ENCODE measurements at regions not wholly inside any gene's neighbourhood (a gene's known extent, or its start where the extent isn't known, plus 50 kb on each side); places are given as distances from the start of the nearest gene placed in this dataset.

GRCh38 chr4:137661693-137662092, 129.4 kb upstream of the PCDH18 start:
- no peak for DNase-seq
- Histone ChIP-seq H3K9me2 (no peaks in the 10 kb centered on the region), H3K36me3 (replicated peaks in 1 of 2; ENCODE audit: control insufficient read depth in 1 of 2, insufficient read depth in 2 of 2, low read length in 1 of 2) (no peaks in the 10 kb centered on the region), H3K9me3 (no peaks in the 10 kb centered on the region), H3K27ac (ENCODE audit: low read depth in 2 of 2, low read length in 1 of 2) (no peak overlapping the region; a peak in 1 of 4 replicates), H4K20me1 (ENCODE audit: insufficient read depth) (no peaks in the 10 kb centered on the region), H3K9ac (no peak overlapping the region), H3K4me3 (ENCODE audit: low read depth in 2 of 2, low read length in 1 of 2) (no peak overlapping the region), H3K27me3 (ENCODE audit: insufficient read depth) (no peaks in the 10 kb centered on the region), H3F3A (replicated peaks; ENCODE audit: insufficient read depth) (peaks cover 47% of the 10 kb centered on the region), H3K4me2 (no peak overlapping the region), H3K4me1 (ENCODE audit: control insufficient read depth in 1 of 2, insufficient read depth in 2 of 2, low read depth in 1 of 2, low read length in 1 of 2) (peaks cover 8 to 24% of the 10 kb centered on the region in 2 experiments), H3K79me2 (ENCODE audit: insufficient read depth) (no peaks in the 10 kb centered on the region), H2AFZ (ENCODE audit: low read depth) (no peak overlapping the region)
- 100% methylated on average over 2 of the region's 2 CpGs for WGBS (ENCODE audit: low lambda C conversion rate)
- ChIA-PET POLR2A (no interaction called here), CTCF (no interaction called here)
- TF ChIP-seq IRF3 (IDR thresholded peaks at IDR 0.05; ENCODE audit: low read depth, low read length): no peak
- no peak for TF ChIP-seq EZH2phosphoT487 (IDR thresholded peaks at IDR 0.05; ENCODE audit: borderline replicate concordance, low read depth)
- TF ChIP-seq NRF1 (IDR thresholded peaks at IDR 0.05; ENCODE audit: low read depth, low read length): no peak
- no peak for TF ChIP-seq EP300 (IDR thresholded peaks at IDR 0.05; ENCODE audit: borderline replicate concordance in 1 of 2, low read depth in 1 of 2, low read length in 1 of 2)
- TF ChIP-seq CTCF (IDR thresholded peaks at IDR 0.05): no peak
- TF ChIP-seq MEF2A (IDR thresholded peaks at IDR 0.05; ENCODE audit: borderline replicate concordance, low read depth): no peak
- no peak for TF ChIP-seq MXI1 (IDR thresholded peaks at IDR 0.05; ENCODE audit: low read depth, low read length)
- no peak for TF ChIP-seq PBX3 (IDR thresholded peaks at IDR 0.05)
- no peak for TF ChIP-seq GABPA (IDR thresholded peaks at IDR 0.05; ENCODE audit: low read depth)
- TF ChIP-seq NFIC (IDR thresholded peaks at IDR 0.05; ENCODE audit: borderline replicate concordance): no peak
- TF ChIP-seq FOSL2 (IDR thresholded peaks at IDR 0.05; ENCODE audit: borderline replicate concordance, low read depth): no peak
- no peak for TF ChIP-seq TAF1 (IDR thresholded peaks at IDR 0.05; ENCODE audit: borderline replicate concordance, low read depth, low read length)
- TF ChIP-seq USF1 (IDR thresholded peaks at IDR 0.05; ENCODE audit: borderline replicate concordance, low read depth): no peak
- no peak for TF ChIP-seq POLR2AphosphoS5 (IDR thresholded peaks at IDR 0.05; ENCODE audit: low read depth, low read length)
- no peak for TF ChIP-seq SIN3A (IDR thresholded peaks at IDR 0.05; ENCODE audit: borderline replicate concordance, low read depth, low read length)
- TF ChIP-seq TEAD4 (IDR thresholded peaks at IDR 0.05; ENCODE audit: borderline replicate concordance, insufficient read depth): no peak
